GM19025 (cell line): ENCODE measurements at regions not wholly inside any gene's neighbourhood (a gene's known extent, or its start where the extent isn't known, plus 50 kb on each side); places are given as distances from the start of the nearest gene placed in this dataset.
A peak's percentile ranks its signal among the peaks of the same experiment; 100 is the strongest.

Experiments used
- ATAC-seq: cut with Tn5 transposase; IDR thresholded peaks from one replicate; pipeline ENCODE4 v1.9.1; 2021; ENCODE audit warnings: mild to moderate bottlenecking, low read depth, moderate library complexity; ENCODE audit not compliant: unreplicated experiment

GRCh38 chr10:88193018-88193417, 329.6 kb downstream of the PTEN start:
- no peak for ATAC-seq

- ATAC-seq = no peak
Observed at GRCh38 chr10:88194041-88194887, 330.8 kb downstream of the PTEN start.

- no peak for ATAC-seq
Observed at GRCh38 chr10:88194961-88195367, 331.5 kb downstream of the PTEN start.

- ATAC-seq = no peak
Observed at GRCh38 chr10:88195841-88196240, 332.4 kb downstream of the PTEN start.

GRCh38 chr10:88196291-88196690, 332.9 kb downstream of the PTEN start:
- ATAC-seq = no peak

- ATAC-seq = no peak
Observed at GRCh38 chr10:88198023-88198422, 334.6 kb downstream of the PTEN start.

- ATAC-seq = no peak
Observed at GRCh38 chr10:88200312-88201032, 337.0 kb downstream of the PTEN start.

- peak; percentile 65 for ATAC-seq
Observed at GRCh38 chr10:88205842-88206446, 342.5 kb downstream of the PTEN start.

GRCh38 chr10:88207121-88207546, 343.7 kb downstream of the PTEN start:
- ATAC-seq = no peak

GRCh38 chr10:88209231-88209630, 345.8 kb downstream of the PTEN start:
- no peak for ATAC-seq

GRCh38 chr10:88209837-88210561, 346.6 kb downstream of the PTEN start:
- ATAC-seq = no peak

GRCh38 chr10:88211230-88211629, 347.8 kb downstream of the PTEN start:
- no peak for ATAC-seq

GRCh38 chr10:88212069-88212468, 348.6 kb downstream of the PTEN start:
- ATAC-seq = no peak

- no peak for ATAC-seq
Observed at GRCh38 chr10:88213065-88213605, 349.7 kb downstream of the PTEN start.

GRCh38 chr10:88216976-88217375, 353.6 kb downstream of the PTEN start:
- ATAC-seq = no peak

- no peak for ATAC-seq
Observed at GRCh38 chr10:88218362-88218761, 354.9 kb downstream of the PTEN start.

- no peak for ATAC-seq
Observed at GRCh38 chr10:88219753-88220152, 356.3 kb downstream of the PTEN start.

GRCh38 chr10:88221010-88221973, 357.9 kb downstream of the PTEN start:
- no peak for ATAC-seq

GRCh38 chr10:88222881-88223280, 359.5 kb downstream of the PTEN start:
- no peak for ATAC-seq
